ENCODE measurements at regions not wholly inside any gene's neighbourhood (a gene's known extent, or its start where the extent isn't known, plus 50 kb on each side); places are given as distances from the start of the nearest gene placed in this dataset.

DNA sequence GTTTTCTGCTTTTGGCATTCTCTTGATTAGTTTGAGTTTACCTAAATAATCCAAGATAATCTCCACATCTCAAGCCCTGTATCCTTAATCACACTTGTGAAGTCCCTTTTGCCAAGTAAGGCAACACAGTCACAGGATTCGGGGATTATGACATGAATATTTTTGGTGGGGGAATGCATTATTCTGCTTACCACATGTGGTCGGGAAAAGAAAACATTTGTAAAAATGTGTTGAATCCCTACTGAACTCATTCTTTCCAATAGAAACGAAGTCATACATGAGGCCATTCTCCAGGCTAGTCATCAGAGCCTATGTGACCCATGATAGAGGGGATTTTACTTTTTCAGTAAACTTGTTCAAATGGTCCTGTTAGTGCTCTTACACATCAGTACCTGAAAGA is 58.5 kb upstream of the PRICKLE1 start:
- no peak for DNase-seq

DNA sequence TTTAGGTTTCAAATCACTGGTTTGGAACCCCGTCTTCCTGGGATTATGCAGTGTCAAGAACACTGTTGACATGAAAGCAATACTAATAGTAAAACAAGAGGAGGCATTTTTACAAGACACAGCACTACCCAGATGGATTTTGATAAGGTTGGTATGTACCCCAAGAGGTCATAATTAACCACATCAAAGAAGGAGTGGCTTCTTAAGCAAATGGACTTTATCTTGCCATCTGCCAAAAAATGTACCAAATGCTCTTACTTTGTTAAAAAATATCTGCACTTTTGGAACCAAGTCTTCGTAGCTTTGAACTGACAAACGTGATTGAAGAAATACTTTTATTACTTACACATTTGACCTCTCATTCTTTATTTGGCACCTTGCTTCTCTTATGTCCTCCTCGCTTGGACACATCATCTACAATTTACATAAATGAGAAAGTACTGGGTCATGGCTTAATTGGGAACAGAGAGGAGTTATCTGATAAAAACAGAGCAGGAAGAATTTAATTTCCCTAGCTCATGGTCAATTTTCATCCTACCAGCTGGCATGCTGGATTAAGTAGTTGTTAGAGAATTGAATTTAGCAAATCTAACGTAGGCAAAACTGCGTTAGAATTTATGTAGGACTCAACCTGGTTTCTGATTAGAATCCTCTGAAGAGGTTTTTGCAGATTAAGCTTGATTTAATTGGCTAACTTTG is 54.5 kb upstream of the PRICKLE1 start:
- DNase-seq, result no peak

DNA sequence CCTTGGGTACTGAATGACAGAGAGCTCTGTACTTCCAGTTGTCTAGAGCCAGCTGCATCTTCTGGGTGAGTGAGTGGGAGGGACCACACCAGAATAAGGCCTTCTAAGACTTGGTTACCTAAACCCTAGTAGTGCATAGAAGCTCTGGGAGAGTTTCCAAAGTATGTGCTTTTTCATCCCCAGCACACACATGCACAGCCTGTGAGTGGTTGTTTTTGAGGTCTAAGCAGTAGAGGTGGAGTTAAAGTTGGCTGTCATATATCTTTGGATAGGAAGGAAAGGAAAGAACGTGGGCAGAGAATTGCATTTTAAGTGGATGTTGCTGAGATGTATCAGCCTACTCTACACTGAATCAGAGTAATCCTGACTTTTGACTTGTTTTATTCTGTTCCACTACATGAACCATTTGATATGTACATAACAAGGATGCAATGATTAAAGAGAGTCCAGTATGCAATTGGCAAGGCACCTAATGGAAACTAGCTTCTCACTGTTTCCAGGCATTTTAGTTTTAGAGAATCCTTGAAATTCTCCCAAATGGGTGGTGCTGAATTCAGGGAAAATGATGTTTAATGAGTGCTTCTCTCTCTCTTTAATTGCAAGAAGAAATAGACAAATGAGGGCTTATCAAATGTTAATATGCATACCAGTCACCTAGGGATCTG is 51.8 kb upstream of the PRICKLE1 start:
- DNase-seq, result no peak

DNA sequence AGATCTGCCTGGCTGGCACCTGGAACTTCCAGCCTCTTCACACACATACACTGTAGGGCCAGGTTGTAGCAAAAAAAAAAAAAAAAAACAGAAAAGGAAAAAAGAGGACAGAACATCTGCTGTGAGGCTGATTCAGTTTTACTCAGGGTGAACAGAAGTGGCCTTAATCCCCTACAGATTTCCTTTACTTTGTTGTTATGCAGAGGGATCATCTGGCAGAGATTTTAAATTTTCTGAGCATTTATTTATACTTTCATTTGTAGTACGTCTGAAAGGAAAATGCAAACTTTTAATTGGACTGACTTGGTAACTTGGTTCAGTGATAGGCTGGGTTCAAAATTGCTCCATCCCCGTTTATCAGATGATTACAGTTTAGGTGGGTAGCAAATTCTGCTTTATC is 50.8 kb upstream of the PRICKLE1 start:
- no peak for DNase-seq

DNA sequence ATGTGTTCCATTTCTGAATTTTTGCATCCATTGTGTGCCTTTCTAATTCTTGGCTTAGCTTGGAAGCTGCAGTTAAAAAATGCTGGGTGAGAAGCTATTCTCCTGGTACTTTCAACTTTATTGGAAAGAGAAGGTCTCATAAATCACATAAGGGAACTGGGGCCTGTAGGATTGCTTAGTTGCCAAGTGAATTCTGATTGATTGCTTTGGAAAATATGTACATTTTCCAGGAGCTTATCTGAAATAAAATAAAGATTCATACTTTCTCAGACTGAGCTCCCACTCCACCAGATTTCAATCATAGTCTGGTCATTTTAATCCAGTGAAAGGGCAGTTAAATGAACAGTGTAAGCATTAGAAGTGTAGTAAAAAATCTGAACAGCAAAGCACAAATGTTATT is 50.0 kb upstream of the PRICKLE1 start:
- no peak for DNase-seq
